Naive thymus-derived CD4-positive, alpha-beta T cell (primary cell): ENCODE measurements at regions not wholly inside any gene's neighbourhood (a gene's known extent, or its start where the extent isn't known, plus 50 kb on each side); places are given as distances from the start of the nearest gene placed in this dataset.

Experiments used
- ATAC-seq: fragments of 150-1000 bp; cut with Tn5 transposase; 2 replicates; pipeline ENCODE4 v1.10.0; 2021; ENCODE audit warnings: mild to moderate bottlenecking, moderate library complexity
- CTCF ChIA-PET: fragments of 350-600 bp; sonication (Branson Sonifier 250); formaldehyde crosslinking; loops from one replicate; lab custom pipeline; 2021; ENCODE audit warnings: antibody characterized with exemption; lab: Charles Lee
- POLR2A ChIA-PET: fragments of 350-600 bp; sonication (Branson Sonifier 250); formaldehyde crosslinking; loops from one replicate; lab custom pipeline; 2021; ENCODE audit warnings: antibody characterized with exemption, inconsistent platforms; lab: Charles Lee
- DNase-seq, 9 donors: peaks; one replicate each; pipeline versions ENCODE4 v3.0.0 to v3.0.0-alpha.2; 2020 to 2022; ENCODE audit warnings: mixed read lengths in 1 of 9
- H3K27ac ChIP-seq: one replicate; pipeline ENCODE4 v1.7.0; 2013; ENCODE audit warnings: mild to moderate bottlenecking, low read depth, low read length, moderate library complexity
- H3K27me3 ChIP-seq, 2 donors: one replicate each; pipeline ENCODE4 v1.7.0; 2013; ENCODE audit warnings: low read length in 2 of 2, mild to moderate bottlenecking in 2 of 2, moderate library complexity in 2 of 2; ENCODE audit not compliant: control insufficient read depth in 2 of 2, insufficient read depth in 2 of 2
- H3K36me3 ChIP-seq, 3 experiments: 1 replicate in 2 of 3; 2 replicates in 1 of 3; pipeline ENCODE4 v1.7.0; 2013; ENCODE audit warnings: low read length in 3 of 3, mild to moderate bottlenecking in 3 of 3, moderate library complexity in 1 of 3; ENCODE audit not compliant: insufficient read depth in 3 of 3, control insufficient read depth in 2 of 3
- H3K4me1 ChIP-seq, 2 donors: one replicate each; pipeline ENCODE4 v1.7.0; 2013; ENCODE audit warnings: low read length in 2 of 2, mild to moderate bottlenecking in 2 of 2, moderate library complexity in 1 of 2; ENCODE audit not compliant: control insufficient read depth in 2 of 2, insufficient read depth in 2 of 2
- H3K4me3 ChIP-seq: 2 replicates; pipeline ENCODE4 v1.7.0; 2013; ENCODE audit warnings: mild to moderate bottlenecking, low read length
- H3K9me3 ChIP-seq, 3 experiments: 1 replicate in 2 of 3; 2 replicates in 1 of 3; pipeline ENCODE4 v1.7.0; 2013; ENCODE audit warnings: low read length in 3 of 3; ENCODE audit not compliant: control insufficient read depth in 2 of 3
- H3K27ac Mint-ChIP-seq, 9 donors: one replicate each; pipeline ENCODE4 v1.8.0; 2020 to 2022; ENCODE audit warnings: mixed read lengths in 9 of 9, mild to moderate bottlenecking in 8 of 9, moderate library complexity in 5 of 9, inconsistent platforms in 2 of 9
- H3K27me3 Mint-ChIP-seq, 5 donors: one replicate each; pipeline ENCODE4 v1.8.0; 2021 to 2022; ENCODE audit warnings: mixed read lengths in 5 of 5, mild to moderate bottlenecking in 1 of 5
- H3K36me3 Mint-ChIP-seq, 5 donors: one replicate each; pipeline ENCODE4 v1.8.0; 2020 to 2022; ENCODE audit warnings: mixed read lengths in 5 of 5, mild to moderate bottlenecking in 3 of 5, inconsistent platforms in 1 of 5
- H3K4me1 Mint-ChIP-seq, 7 donors: one replicate each; pipeline ENCODE4 v1.8.0; 2020 to 2022; ENCODE audit warnings: mixed read lengths in 7 of 7, mild to moderate bottlenecking in 3 of 7, inconsistent platforms in 1 of 7
- H3K4me3 Mint-ChIP-seq, 10 donors: one replicate each; pipeline ENCODE4 v1.8.0; 2020 to 2022; ENCODE audit warnings: mild to moderate bottlenecking in 10 of 10, mixed read lengths in 10 of 10, moderate library complexity in 6 of 10, inconsistent platforms in 2 of 10
- H3K9me3 Mint-ChIP-seq, 11 donors: one replicate each; pipeline ENCODE4 v1.8.0; 2020 to 2022; ENCODE audit warnings: mixed read lengths in 11 of 11, mild to moderate bottlenecking in 4 of 11, inconsistent platforms in 1 of 11, moderate library complexity in 1 of 11
- intact Hi-C, 2 donors: fragments of 100-400 bp; cut with micrococcal nuclease; formaldehyde crosslinking; loops; one replicate each; pipeline ENCODE4 v1.15.1; 2023

DNA sequence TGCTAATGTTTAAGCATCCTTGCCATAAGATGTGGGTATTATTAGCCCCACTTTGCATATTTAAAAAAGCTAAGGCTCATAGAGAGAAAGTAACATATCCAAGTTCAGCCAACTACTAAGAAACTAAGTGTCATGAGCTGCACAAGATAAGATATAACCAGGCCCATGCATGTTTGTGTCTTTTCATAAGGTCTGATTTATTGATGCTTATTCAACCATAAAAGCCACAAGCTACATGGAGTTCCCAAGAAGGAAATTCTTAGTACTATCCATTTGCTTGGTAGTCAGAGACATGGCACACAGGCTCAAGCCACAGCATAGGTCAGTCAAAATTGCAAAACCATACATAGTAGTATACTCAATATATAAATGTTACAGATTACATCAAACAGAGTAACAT is 488.5 kb downstream of the SOX6 start:
- intact Hi-C loops = no loop called here
- Histone ChIP-seq H3K4me3 (no peak overlapping the region), H3K36me3 (no peaks in the 10 kb centered on the region), H3K4me1 (no peaks in the 10 kb centered on the region), H3K27me3 (no peaks in the 10 kb centered on the region), H3K27ac (no peak overlapping the region), H3K9me3 (no peaks in the 10 kb centered on the region)
- no peaks in the 10 kb centered on the region for H3K4me1 Mint-ChIP-seq
- peaks cover 0 to 7% (median 0%) of the 10 kb centered on the region in 5 donors for H3K27me3 Mint-ChIP-seq
- ChIA-PET POLR2A (no interaction called here), CTCF (no interaction called here)
- no peak for ATAC-seq
- DNase-seq = no peak
- H3K4me3 Mint-ChIP-seq = no peak overlapping the region
- peaks cover 0 to 2% (median 0%) of the 10 kb centered on the region in 11 donors for H3K9me3 Mint-ChIP-seq
- H3K36me3 Mint-ChIP-seq = no peaks in the 10 kb centered on the region
- no peak overlapping the region for H3K27ac Mint-ChIP-seq

DNA sequence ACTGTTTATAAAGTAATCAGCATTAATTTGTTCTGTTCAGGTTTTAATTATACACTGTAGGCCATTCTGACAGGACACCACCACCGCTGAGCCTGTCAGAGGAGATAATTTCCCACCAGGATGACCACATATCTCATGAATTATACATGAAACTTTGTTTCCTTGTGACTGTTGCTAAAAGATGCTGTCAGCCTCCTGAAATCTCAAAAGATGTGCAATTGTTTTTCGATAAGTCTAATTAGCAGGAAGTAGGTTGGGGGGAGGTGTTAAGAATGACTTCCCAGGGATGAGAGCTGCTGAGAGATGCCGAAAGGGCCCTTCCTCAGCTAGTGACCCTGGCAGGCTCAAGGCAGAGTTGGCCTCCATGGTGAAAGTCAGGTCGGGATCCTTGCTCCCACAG is 485.4 kb downstream of the SOX6 start:
- no peaks in the 10 kb centered on the region for H3K36me3 Mint-ChIP-seq
- CTCF ChIA-PET = no interaction called here
- no peaks in the 10 kb centered on the region for H3K27me3 ChIP-seq
- intact Hi-C loops = no loop called here
- no peak overlapping the region for H3K27ac Mint-ChIP-seq
- H3K27ac ChIP-seq = no peak overlapping the region
- H3K4me3 ChIP-seq = no peak overlapping the region
- POLR2A ChIA-PET = no interaction called here
- ATAC-seq = no peak
- H3K4me1 ChIP-seq = no peaks in the 10 kb centered on the region
- no peaks in the 10 kb centered on the region for H3K4me1 Mint-ChIP-seq
- no peak overlapping the region for H3K4me3 Mint-ChIP-seq
- H3K27me3 Mint-ChIP-seq = no peaks in the 10 kb centered on the region
- H3K36me3 ChIP-seq = no peaks in the 10 kb centered on the region
- peaks cover 0 to 2% (median 0%) of the 10 kb centered on the region in 11 donors for H3K9me3 Mint-ChIP-seq
- DNase-seq = no peak
- no peaks in the 10 kb centered on the region for H3K9me3 ChIP-seq

DNA sequence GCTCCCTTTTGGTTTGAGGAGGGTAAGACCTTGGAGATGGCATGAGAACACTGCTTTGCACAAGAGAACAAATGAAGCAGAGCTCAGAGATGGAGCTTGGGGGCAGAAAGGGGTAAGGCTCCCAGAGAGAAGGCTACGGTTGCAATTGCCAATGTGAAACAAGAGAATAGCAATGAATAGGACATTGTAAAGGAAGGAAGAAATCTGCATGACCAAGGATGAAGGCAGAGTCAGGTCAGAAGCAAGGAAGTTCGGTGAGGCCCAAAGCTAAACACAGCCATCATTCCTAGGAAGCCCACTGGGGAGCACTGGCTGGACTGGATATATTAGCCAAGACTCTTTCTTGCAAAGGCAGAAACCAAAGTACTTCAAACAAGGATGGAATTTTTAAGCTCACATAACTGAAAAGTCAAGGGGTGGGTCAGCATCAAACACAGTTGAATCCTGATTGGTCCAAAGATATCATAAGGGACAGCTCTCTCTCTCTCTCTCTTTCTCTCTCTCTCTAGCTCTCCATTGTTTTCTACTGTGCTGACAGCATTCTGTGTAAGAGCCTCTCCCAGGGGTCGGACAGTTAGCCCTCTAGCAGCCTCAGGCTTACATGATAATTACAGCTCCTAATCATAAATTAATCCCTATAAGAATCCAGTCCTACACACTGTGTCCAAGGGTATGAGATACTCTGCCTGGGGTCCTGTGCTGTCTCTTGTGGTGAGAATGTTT is 484.3 kb downstream of the SOX6 start:
- ATAC-seq = no peak

DNA sequence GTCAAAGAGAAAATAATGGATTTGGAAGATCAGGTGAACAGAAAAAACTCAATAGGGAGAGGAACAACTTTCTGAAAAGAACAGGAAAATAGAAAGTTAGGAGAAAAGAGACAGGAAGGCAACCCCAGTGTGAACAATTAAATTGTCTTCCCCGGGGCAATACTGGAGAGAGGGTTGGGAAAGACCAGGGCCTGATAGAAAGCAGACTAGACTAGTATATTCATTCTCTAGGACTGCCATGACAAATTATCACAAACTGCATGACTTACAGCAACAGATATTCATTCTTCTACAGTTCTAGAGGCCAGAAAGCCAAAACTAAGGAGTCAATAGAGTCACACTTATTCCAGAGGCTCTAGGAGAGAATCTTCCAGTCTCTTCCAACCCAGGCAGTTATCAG is 482.8 kb downstream of the SOX6 start:
- Mint-ChIP-seq H3K4me3 (no peak overlapping the region), H3K36me3 (no peaks in the 10 kb centered on the region), H3K9me3 (peaks cover 0 to 2% (median 0%) of the 10 kb centered on the region in 11 donors), H3K27me3 (peaks cover 0 to 4% (median 0%) of the 10 kb centered on the region in 5 donors), H3K27ac (no peak overlapping the region), H3K4me1 (no peaks in the 10 kb centered on the region)
- Histone ChIP-seq H3K4me1 (no peaks in the 10 kb centered on the region), H3K4me3 (no peak overlapping the region), H3K27ac (no peak overlapping the region), H3K9me3 (no peaks in the 10 kb centered on the region), H3K36me3 (no peaks in the 10 kb centered on the region), H3K27me3 (no peaks in the 10 kb centered on the region)
- no peak for ATAC-seq
- DNase-seq = no peak
- ChIA-PET CTCF (interaction anchor here (1.0 kb wide), 1 partner anchor 25 kb away, joined by 3 read pairs; no protein-coding TSS in a partner anchor), POLR2A (no interaction called here)
- intact Hi-C loops = no loop called here

More for the DNA sequence above, 484.3 kb downstream of the SOX6 start:
- Histone ChIP-seq H3K9me3 (no peaks in the 10 kb centered on the region), H3K27ac (no peak overlapping the region), H3K4me3 (no peak overlapping the region), H3K36me3 (no peaks in the 10 kb centered on the region), H3K27me3 (no peaks in the 10 kb centered on the region), H3K4me1 (no peaks in the 10 kb centered on the region)
- H3K4me3 Mint-ChIP-seq = no peak overlapping the region
- H3K36me3 Mint-ChIP-seq = no peaks in the 10 kb centered on the region
- H3K9me3 Mint-ChIP-seq = peaks cover 0 to 2% (median 0%) of the 10 kb centered on the region in 11 donors
- ChIA-PET POLR2A (no interaction called here), CTCF (no interaction called here)
- DNase-seq = no peak
- H3K4me1 Mint-ChIP-seq = no peaks in the 10 kb centered on the region
- H3K27me3 Mint-ChIP-seq = no peaks in the 10 kb centered on the region
- no peak overlapping the region for H3K27ac Mint-ChIP-seq
- intact Hi-C loops = no loop called here

DNA sequence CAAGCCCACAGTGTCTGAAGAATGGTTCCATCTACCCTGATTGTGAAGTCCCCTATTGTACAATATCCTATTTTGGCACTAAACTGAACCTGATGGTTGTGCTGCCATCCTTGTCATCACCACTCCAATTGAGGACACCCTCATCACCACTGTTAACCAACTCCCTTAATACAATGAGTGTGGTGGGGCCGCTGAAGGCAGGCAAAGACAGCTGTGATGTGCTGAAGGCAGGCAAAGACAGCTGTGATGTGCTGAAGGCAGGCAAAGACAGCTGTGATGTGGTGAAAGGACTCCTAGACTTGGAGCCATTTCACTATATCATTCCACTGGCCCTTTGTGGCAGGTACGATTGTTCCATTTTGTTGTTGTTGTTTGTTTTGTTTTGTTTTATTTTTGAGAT is 481.6 kb downstream of the SOX6 start:
- H3K4me3 ChIP-seq = no peak overlapping the region
- Mint-ChIP-seq H3K36me3 (no peaks in the 10 kb centered on the region), H3K27ac (no peak overlapping the region), H3K4me1 (no peaks in the 10 kb centered on the region), H3K27me3 (peaks cover 0 to 4% (median 0%) of the 10 kb centered on the region in 5 donors), H3K9me3 (peaks cover 0 to 2% (median 0%) of the 10 kb centered on the region in 11 donors), H3K4me3 (no peak overlapping the region)
- ChIA-PET CTCF (no interaction called here), POLR2A (no interaction called here)
- H3K9me3 ChIP-seq = no peaks in the 10 kb centered on the region
- H3K27me3 ChIP-seq = no peaks in the 10 kb centered on the region
- DNase-seq = no peak
- ATAC-seq = no peak
- no peak overlapping the region for H3K27ac ChIP-seq
- intact Hi-C loops = no loop called here
- H3K36me3 ChIP-seq = no peaks in the 10 kb centered on the region
- no peaks in the 10 kb centered on the region for H3K4me1 ChIP-seq

DNA sequence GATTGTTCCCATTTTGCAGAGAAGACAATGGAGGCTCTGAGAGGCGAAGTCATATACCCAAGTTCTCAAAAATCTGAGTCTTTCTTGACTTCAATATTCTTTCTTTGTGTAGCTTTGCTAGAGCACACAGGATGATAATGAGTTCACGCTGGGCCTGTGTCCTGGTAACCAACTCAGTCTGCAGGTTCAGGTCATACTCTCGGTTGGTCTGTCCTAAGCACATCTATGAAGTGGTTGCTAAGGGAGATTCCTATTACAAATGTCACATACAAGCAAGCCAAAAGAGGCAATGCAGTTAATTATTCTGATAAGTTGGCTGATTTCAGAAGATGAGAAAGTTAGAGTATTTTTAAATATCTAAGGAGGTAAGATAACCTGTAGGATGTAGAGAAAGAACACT is 481.0 kb downstream of the SOX6 start:
- peaks cover 0 to 4% (median 0%) of the 10 kb centered on the region in 11 donors for H3K9me3 Mint-ChIP-seq

DNA sequence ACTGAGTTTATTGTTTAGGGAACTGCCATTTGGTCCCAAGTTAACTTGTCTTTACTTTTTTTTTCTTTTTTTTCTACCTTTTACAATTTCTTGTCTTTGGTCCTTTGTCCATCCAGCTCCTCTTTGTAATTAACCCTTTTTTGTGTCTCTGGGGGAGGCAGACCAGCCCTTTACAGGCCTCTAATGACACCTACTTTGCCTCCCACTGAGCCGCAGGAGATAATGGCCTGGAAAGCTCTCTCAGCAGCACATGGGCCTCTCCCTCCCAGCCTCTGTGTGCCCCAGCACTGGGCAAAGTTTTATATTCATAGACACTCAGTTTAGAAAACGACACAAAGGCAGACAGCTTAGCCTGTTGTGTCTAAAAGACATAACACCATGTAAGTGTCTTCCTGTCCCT is 480.4 kb downstream of the SOX6 start:
- no peak for DNase-seq
- Mint-ChIP-seq H3K4me3 (no peak overlapping the region), H3K4me1 (no peaks in the 10 kb centered on the region), H3K27ac (no peak overlapping the region), H3K9me3 (peaks cover 0 to 4% (median 0%) of the 10 kb centered on the region in 11 donors), H3K36me3 (no peaks in the 10 kb centered on the region), H3K27me3 (peaks cover 0 to 8% (median 4%) of the 10 kb centered on the region in 5 donors)
- CTCF ChIA-PET = interaction anchor here (0.6 to 0.7 kb wide), 2 partner anchors 30 to 53 kb away, joined by 3 to 4 read pairs; no protein-coding TSS in a partner anchor
- no peak overlapping the region for H3K27ac ChIP-seq
- no peaks in the 10 kb centered on the region for H3K36me3 ChIP-seq
- no peaks in the 10 kb centered on the region for H3K4me1 ChIP-seq
- no peak overlapping the region for H3K4me3 ChIP-seq
- H3K27me3 ChIP-seq = no peaks in the 10 kb centered on the region
- POLR2A ChIA-PET = no interaction called here
- ATAC-seq = no peak
- intact Hi-C loops = no loop called here
- no peaks in the 10 kb centered on the region for H3K9me3 ChIP-seq

More for the DNA sequence above, 481.0 kb downstream of the SOX6 start:
- no peaks in the 10 kb centered on the region for H3K4me1 ChIP-seq
- CTCF ChIA-PET = interaction anchor here (0.7 kb wide), 1 partner anchor 53 kb away, joined by 4 read pairs; no protein-coding TSS in a partner anchor
- H3K4me3 ChIP-seq = no peak overlapping the region
- intact Hi-C loops = no loop called here
- Mint-ChIP-seq H3K36me3 (no peaks in the 10 kb centered on the region), H3K4me3 (no peak overlapping the region), H3K4me1 (no peaks in the 10 kb centered on the region), H3K27me3 (peaks cover 0 to 4% (median 0%) of the 10 kb centered on the region in 5 donors), H3K27ac (no peak overlapping the region)
- H3K27ac ChIP-seq = no peak overlapping the region
- no peak for DNase-seq
- POLR2A ChIA-PET = no interaction called here
- no peaks in the 10 kb centered on the region for H3K27me3 ChIP-seq
- ATAC-seq = no peak
- H3K36me3 ChIP-seq = no peaks in the 10 kb centered on the region
- no peaks in the 10 kb centered on the region for H3K9me3 ChIP-seq
